Stimulated activated CD4-positive, alpha-beta T cell treated with anti-CD3 and anti-CD28 coated beads, TNF-alpha, amount 100 ng/mL, for 4 hours (primary cell): ENCODE measurements at regions not wholly inside any gene's neighbourhood (a gene's known extent, or its start where the extent isn't known, plus 50 kb on each side); places are given as distances from the start of the nearest gene placed in this dataset.

Source experiments
- DNase-seq, 3 experiments: peaks; one replicate each; pipeline ENCODE4 v3.0.0-alpha.2; 2020; ENCODE audit warnings: low read depth in 3 of 3

DNA sequence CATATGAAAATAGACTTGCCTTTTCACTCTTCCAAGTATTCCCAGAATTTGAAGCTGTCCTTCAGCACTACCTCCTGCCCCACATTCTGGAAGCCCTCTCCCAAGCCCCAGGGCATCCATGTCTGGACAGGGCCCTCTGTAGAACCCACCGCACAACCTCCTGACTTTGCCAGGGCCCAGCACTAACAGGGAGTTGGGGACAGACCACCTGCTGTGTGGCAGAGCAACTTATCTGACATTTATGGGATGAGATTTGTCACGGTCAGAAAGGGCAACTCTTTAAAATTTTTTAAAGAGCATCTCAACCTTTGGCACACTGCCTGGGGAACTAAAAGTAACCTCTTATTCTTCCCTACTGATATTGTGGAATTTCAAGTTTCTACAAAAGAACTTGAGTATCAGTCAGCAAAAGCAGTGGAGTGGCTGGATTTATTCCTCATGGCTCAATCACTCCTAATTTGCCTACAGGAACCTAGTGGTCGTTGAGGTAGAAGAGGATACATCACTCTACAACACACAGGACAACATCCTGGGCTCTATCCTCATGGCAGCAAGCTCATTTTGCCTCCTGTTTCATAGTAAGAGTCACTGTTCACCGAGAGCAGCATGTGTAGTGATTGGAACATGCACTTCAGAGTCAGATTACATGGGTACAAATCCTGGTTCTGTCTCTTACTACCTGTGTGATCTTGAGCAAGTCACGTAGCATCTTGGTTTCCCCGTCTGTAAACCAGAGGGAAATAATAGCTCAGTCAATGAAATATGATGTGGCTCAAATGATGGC, 285.3 kb downstream of the ENC1 start:
- DNase-seq, result no peak

DNA sequence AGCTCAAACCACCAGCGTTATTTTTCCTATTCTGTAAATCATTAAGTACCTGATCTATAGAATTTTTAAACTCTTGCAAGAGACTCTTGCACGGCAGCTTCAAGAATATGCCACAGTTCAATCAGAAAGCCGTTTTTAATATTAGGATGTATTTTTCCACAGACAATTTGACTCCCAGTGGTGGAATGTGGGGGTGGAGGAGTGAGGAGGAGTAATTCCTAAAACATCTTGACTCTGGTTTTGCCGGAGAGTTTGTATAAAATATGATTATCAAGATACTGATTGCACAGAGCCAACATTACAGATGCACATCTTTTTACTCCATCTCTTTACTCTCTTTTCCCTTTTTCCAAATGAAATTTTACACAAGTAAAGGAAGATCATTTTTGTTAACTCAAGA, 288.3 kb downstream of the ENC1 start:
- no peak for DNase-seq

- DNase-seq, result no peak
Observed at GRCh38 chr5:74342948-74343682, 297.4 kb downstream of the ENC1 start.

GRCh38 chr5:74342182-74342581, 298.3 kb downstream of the ENC1 start:
- DNase-seq, result no peak

GRCh38 chr5:74341221-74341620, 299.3 kb downstream of the ENC1 start:
- no peak for DNase-seq

DNA sequence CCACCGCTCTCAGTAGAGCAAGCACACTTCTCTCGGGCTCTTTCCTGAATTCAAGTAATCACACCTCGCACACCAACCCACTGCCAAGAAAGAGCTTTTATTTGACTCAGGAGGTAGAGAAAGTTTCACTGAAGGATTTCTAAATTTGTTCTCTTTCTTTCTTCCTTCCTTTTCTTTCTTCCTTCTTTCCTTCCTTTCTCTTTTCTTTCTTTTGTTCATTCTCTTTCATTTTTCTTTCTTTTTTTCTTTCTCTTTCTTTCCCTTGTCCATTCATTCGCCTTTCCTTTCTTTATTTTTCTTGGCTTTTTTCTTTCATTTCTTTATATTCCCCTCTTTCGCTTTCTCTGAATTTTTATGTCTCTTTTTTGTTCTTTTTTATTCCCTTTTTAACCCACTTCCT, 300.1 kb downstream of the ENC1 start:
- DNase-seq, result no peak

DNA sequence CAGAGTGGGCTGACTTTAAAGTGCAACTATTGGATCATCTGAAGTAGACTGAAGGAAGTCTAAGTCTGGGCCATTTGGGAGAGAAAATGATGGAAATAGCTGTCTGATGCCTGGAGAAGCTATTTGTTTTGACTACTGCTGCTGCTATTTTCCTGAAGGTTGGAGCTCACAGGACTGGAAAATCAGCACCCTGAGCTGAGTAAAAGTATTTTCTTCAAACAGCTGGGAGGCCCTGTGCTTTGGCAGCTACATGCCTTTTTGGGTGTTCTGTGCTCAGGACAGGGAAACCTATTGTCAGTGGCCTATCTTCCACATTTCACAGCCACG, 302.6 kb downstream of the ENC1 start:
- no peak for DNase-seq

GRCh38 chr5:74337254-74337983, 303.1 kb downstream of the ENC1 start:
- no peak for DNase-seq

- DNase-seq, result no peak
Observed at GRCh38 chr5:74336297-74336696, 304.2 kb downstream of the ENC1 start.

DNA sequence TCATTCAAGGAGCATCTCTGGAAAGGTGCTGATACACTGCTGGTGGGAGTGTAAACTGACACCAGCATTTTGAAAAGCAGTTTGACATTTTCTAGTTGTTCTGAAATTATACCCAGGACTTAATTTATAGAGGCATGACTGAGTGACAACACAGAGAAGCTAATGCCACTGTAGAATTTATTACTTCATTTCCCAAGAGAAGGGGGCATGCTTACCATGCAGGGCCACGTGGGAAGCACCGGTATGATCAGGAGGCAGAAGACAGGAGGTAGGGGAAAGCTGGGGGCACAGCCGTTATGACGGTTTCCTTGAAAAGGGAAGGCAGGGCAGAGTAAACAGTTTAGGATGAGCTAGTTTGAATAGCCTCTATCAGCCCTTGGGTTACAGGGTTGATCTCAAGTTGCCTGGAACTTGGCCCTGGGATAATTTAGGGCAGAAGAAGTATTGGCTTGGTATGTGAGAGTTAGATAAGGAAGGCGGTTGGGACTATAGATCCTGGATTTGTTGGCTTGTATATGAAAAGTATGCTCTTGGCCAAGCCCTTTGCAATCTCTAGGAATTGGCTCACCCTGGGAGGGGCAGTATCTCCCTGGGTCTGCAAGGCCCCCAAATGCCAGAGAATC, 305.7 kb downstream of the ENC1 start:
- no peak for DNase-seq

- DNase-seq, result no peak
Observed at GRCh38 chr5:74334062-74334761, 306.3 kb downstream of the ENC1 start.

DNA sequence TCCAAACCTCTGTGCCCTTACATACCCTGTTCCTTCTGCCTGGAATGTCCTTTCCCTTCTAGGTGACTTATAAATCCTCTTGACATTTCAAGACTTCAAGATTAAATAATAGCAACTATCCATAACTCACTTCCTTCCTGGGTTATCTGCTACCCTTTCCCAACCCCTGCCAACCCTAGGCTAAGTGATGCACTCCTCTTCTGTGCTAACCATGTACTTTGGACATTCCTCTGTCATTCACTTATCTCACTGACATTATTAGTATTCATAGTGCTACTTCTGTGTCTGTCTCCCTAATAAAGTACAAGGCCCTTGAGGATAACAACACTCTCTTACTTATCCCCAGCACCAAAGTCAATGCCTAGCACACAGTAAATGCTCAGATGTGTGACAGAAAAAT, 307.1 kb downstream of the ENC1 start:
- DNase-seq, result no peak

GRCh38 chr5:74332682-74333081, 307.8 kb downstream of the ENC1 start:
- no peak for DNase-seq

- DNase-seq, result no peak
Observed at GRCh38 chr5:74332006-74332405, 308.5 kb downstream of the ENC1 start.

DNA sequence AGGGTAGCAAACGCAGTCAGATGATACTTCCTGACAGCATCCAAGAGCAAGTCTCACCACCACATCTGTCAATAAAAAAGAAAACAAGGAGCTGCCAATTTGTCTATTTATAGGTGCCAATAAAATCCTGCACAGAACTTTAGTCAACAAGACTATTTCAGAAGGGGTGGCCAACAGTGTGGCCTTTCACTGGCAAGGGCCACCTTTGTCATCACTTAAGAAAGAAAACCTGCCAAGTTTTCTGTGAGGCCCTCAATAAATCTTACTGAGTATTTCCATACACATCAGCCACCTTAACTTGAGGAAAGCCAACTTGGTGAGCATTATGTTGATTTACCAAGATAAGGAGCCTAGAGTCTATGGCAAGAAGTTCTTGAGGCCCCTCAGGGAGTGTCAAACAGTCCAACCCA, 312.3 kb downstream of the ENC1 start:
- no peak for DNase-seq

DNA sequence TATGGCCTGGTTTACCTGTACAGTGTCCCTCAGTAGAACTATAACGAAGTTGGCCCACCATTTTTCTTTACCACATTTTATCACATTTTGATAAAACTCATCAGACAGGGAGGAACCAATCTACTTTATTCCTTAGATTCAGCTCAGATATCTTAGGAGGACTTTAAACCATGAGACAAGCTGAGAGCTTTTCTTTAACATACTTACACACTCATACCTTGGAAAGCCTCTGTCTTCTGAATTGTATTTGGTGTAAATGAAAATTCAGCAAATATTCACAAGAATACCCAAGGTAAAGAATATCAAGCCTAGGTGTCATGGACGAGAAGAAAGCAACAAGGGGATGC, 313.2 kb downstream of the ENC1 start:
- DNase-seq, result no peak

GRCh38 chr5:74326571-74327338, 313.8 kb downstream of the ENC1 start:
- peak in 1 of 3 experiments; percentile 9 for DNase-seq

GRCh38 chr5:74325866-74326265, 314.7 kb downstream of the ENC1 start:
- no peak for DNase-seq

DNA sequence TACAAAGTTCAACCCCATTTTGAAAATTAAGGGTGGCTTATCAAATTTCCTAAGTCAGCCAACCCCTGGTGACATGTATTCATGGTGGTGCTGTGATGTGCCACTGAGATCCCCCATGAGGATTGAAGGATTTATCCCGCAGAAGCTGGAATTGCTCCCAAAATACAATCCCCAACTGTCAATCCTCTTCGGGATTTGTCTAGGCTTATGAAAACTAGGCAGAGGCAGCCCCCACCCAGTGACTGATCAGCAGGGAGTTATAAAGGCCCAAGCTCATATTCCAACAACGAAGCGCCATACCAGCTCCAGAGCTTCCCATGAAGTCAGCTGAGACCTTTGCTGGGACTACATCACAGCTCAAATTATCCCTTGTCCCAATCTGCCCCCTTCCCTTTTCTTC, 316.0 kb downstream of the ENC1 start:
- DNase-seq, result no peak

GRCh38 chr5:74322944-74323343, 317.6 kb downstream of the ENC1 start:
- no peak for DNase-seq

DNA sequence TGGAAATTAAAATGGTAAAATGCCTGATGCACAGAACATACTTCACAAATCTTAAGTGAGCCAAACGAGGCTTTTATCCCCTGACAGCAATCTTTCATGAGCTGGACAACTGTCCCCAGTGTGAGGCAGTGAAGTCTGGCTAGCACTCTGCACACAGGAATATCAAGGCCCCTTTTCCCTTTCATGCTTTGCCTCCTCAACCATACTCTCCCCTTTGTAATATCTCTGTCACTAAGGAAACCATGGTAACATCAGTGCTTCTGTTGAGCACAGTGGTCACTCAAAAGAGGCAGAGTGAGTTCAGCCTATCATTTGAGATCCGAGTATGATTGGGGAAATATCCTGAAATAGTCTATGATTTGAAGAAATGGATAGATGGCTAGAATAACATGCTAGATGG, 318.3 kb downstream of the ENC1 start:
- DNase-seq, result no peak
